Left cardiac atrium (tissue), 4 donors: ENCODE measurements at regions not wholly inside any gene's neighbourhood (a gene's known extent, or its start where the extent isn't known, plus 50 kb on each side); places are given as distances from the start of the nearest gene placed in this dataset.
A peak's percentile ranks its signal among the peaks of the same experiment; 100 is the strongest.

Source experiments
- ATAC-seq, 2 donors: fragments of 200-7000 bp; cut with Tn5 transposase; one replicate each; pipeline ENCODE4 v1.9.1; 2020; ENCODE audit warnings: mild to moderate bottlenecking in 2 of 2, moderate library complexity in 2 of 2
- DNase-seq: peaks from one replicate; pipeline ENCODE4 v3.0.0-alpha.2; 2020
- intact Hi-C, 2 donors: fragments of 100-400 bp; cut with DNase I; formaldehyde crosslinking; loops; one replicate each; pipeline versions ENCODE4 v1.14.1 to v1.15.1; 2022 to 2023
- donor health status: DM: no; HTN: yes; CAD: no.
- donor health status: DM: no; HTN: yes; CAD: no; lungs with severe emphysema.
- donor health status: DM: yes; HTN: yes; CAD: no.
- donor health status: Dilated cardiomyopathy.

- DNase-seq (no peak), ATAC-seq (no peak)
- intact Hi-C loops: loop anchor here in 1 of 2 donors (10.0 kb wide), 1 partner anchor 64 kb away; no protein-coding TSS in a partner anchor
Observed at GRCh38 chr15:31558840-31559239, 232.2 kb downstream of the KLF13 start.

GRCh38 chr15:31559786-31560185 is 233.2 kb downstream of the KLF13 start:
- intact Hi-C loops: loop anchor here in 1 of 2 donors (10.0 kb wide), 1 partner anchor 65 kb away; no protein-coding TSS in a partner anchor
- ATAC-seq (no peak), DNase-seq (no peak)

DNA sequence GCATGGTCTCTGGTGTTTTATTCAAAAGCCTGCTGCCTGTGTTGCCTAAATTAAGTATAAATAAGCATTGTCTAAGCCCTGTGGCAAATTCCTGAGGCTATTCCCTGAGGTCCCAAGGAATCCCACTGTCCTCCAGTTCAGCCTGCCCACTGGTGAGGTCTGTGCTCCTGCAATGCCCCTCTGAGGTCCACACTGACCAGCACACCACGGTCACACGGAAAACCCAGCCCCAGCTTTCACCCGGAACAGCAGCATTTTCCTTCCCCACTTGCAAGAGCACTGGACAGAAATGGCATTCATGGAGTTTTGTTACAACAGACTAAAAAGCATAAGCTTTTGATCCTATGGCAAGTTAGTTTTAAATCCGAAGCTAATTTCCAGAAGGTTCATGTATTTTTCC is 234.0 kb downstream of the KLF13 start:
- intact Hi-C loops: no loop called here
- no peak for DNase-seq
- ATAC-seq: no peak

GRCh38 chr15:31561156-31561555 is 234.5 kb downstream of the KLF13 start:
- intact Hi-C loops: no loop called here
- no peak for DNase-seq
- ATAC-seq: no peak

- ATAC-seq (no peak), DNase-seq (no peak)
- intact Hi-C loops: no loop called here
Observed at GRCh38 chr15:31563001-31563400, 236.4 kb downstream of the KLF13 start.

DNA sequence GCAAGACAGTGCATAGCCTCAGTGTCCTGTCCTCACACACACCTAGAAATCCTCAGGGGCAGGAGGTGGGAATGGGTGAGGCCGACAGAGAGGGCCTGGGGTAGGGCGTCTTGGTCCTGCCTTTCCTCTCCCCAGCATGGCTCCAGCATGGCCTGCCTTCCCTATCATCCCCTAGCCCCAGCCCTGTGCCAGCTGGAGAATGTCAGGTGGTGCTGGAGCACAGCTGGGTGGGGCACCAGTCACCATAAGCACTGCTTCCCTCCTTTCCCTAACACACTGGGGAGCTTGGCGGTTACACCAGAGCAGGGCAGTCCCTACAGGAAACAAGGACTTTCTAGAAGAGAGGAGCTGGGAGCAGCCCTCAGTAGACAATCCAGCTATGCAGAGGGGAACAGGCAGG is 236.8 kb downstream of the KLF13 start:
- intact Hi-C loops: no loop called here
- ATAC-seq: no peak
- DNase-seq: no peak

GRCh38 chr15:31567861-31568260 is 241.2 kb downstream of the KLF13 start:
- no peak for ATAC-seq
- no peak for DNase-seq
- intact Hi-C loops: no loop called here

DNA sequence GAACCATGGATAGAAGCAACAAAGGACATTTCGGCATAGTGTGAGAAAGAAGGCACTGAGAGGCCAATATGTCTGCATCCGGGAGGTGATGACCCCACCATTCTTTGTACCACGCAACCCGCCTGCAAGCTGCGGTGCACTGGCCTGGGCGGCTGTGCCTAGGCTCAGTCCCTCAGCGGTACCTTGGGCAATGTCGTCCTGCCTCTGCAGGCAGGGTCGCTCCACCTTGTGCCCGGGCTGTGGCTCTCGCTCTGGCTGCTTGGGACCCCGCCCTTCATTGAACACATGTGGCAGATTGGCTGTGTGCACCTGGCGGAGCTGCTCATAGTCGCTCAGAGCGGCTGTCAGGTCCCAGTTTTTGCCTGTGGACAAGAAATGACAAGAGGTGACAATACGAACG is 243.2 kb downstream of the KLF13 start:
- no peak for ATAC-seq

DNA sequence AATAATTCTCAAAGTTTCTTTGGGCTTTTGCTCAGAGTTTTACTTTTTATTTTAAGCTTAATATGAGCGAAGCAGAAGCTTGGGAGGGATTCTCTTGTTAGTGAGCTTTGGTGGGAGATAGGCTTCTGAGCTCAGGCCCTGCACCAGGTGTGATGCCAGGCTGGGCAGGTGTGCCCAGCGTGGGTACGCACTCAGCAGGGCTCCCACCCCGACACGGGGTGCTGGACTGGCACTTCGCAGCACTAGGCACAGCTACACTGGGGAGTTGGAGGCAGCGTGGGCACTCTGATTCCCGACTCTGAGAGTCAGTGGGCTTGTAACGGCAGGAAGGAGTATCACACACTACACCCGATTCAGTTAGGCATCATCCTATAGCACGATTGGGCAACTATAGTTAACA is 244.0 kb downstream of the KLF13 start:
- ATAC-seq (no peak), DNase-seq (no peak)
- intact Hi-C loops: no loop called here

More for the DNA sequence above, 243.2 kb downstream of the KLF13 start:
- intact Hi-C loops: no loop called here
- no peak for DNase-seq

GRCh38 chr15:31571676-31572075 is 245.0 kb downstream of the KLF13 start:
- no peak for DNase-seq
- ATAC-seq: no peak
- intact Hi-C loops: no loop called here

GRCh38 chr15:31573759-31574158 is 247.1 kb downstream of the KLF13 start:
- no peak for ATAC-seq
- DNase-seq: no peak
- intact Hi-C loops: no loop called here

DNA sequence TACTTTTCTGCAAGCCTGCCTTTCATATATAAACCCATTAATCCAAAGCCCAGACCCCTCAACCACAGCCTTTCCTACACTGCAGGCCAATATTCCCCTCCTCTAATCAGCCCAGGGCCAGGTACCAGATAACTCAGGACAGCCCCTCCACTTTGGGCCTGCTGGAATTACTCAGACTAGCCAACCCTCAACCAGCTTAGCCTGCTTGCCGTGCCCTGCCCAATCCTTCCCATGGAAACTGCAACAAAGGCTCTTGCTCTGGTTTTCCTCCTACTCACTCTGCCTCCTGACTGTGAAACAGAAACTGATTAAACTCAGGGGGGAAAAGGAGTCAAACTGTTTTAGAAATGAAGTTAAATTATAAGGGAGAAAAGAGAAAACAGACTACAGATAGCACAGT is 248.1 kb downstream of the KLF13 start:
- ATAC-seq (peak in 1 of 2 donors; percentile 82), DNase-seq (no peak)
- intact Hi-C loops: no loop called here

- ATAC-seq (no peak), DNase-seq (no peak)
- intact Hi-C loops: no loop called here
Observed at GRCh38 chr15:31577108-31577507, 250.5 kb downstream of the KLF13 start.

- no peak for ATAC-seq
- intact Hi-C loops: no loop called here
Observed at GRCh38 chr15:31579282-31579681, 252.6 kb downstream of the KLF13 start.

DNA sequence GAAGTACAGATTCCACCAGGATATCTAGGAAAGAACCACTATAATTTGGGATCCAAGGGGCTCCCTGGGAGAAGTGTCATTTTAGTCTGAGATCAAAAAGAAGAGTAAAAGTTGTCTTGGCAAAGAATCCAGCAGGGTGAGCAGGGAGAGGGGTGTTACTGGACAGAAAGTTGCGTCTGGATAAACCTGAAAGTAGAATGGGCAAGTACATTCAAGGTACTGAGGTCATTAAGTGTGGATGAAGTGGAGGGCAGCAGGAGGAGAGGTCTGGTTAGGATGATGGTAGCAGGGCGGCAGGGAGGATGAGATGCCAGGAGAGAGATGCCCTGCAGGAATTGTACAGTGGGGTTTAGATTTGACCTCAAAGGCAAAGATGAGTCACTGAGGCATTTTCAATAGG is 253.3 kb downstream of the KLF13 start:
- DNase-seq (no peak), ATAC-seq (no peak)
- intact Hi-C loops: no loop called here

More at GRCh38 chr15:31579282-31579681, 252.6 kb downstream of the KLF13 start:
- DNase-seq: no peak

DNA sequence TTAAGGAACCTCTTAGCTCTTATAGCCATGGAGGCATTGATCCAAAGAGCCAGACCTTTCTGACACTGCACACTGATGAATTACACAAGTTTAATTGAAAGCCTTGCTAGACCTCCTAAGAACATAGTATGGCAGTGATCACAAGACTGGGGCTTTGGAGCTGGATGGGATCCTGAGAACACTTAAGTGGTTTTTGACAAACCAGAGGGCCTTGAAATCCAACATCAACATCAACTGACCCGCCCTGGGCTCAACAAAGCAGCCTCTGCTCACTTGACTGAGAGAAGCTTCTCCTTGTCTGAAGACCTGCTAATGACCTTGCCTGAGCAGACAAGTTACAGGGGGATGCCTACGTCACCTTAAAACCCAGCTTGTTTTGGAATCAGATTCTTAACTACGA is 257.6 kb downstream of the KLF13 start:
- intact Hi-C loops: no loop called here
- DNase-seq (no peak), ATAC-seq (no peak)

DNA sequence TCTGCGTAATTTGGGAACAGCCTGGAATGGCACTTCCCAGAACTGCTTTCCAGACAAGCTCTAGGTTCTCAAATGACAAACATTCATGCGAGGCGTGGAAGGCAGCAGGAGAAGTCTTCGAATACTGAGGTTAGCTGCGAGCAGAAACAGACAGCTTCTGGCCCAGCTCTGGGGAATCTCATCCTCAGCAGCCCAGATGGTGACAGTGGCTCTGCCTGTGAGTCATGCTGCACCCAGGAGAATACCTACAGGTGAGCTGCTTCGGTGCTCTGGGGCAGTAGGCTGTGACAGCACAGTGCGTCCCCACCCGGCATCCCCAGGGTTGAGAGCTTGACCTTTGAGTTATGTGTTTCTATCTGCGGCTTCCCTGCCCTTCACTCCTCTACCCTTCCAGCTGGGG is 258.6 kb downstream of the KLF13 start:
- no peak for DNase-seq
- ATAC-seq: no peak
- intact Hi-C loops: no loop called here

GRCh38 chr15:31586841-31587240 is 260.2 kb downstream of the KLF13 start:
- no peak for DNase-seq
- intact Hi-C loops: no loop called here
- no peak for ATAC-seq

GRCh38 chr15:31587583-31587982 is 260.9 kb downstream of the KLF13 start:
- ATAC-seq: no peak
- no peak for DNase-seq
- intact Hi-C loops: no loop called here

- ATAC-seq: no peak
Observed at GRCh38 chr15:31590609-31591008, 264.0 kb downstream of the KLF13 start.

DNA sequence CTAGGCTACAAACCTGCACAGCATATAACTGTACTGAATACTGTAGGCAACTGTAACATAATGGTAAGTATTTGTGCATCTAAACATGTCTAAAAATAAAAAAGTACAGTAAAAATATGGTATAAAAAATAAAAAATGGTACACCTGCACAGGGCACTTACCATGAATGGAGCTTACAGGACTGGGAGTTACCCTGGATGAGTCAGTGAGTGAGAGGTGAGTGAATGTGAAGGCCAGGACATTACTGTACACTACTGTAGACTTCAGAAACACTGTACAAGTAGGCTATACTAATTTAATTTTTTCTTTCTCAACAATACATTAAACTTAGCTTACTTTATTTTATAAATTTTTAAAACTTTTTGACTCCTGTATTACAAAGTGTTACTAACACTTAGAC is 265.3 kb downstream of the KLF13 start:
- DNase-seq (no peak), ATAC-seq (no peak)
- intact Hi-C loops: no loop called here

More at GRCh38 chr15:31590609-31591008, 264.0 kb downstream of the KLF13 start:
- intact Hi-C loops: no loop called here
- no peak for DNase-seq

- ATAC-seq: peak in 1 of 2 donors; percentile 45
- DNase-seq: no peak
- intact Hi-C loops: no loop called here
Observed at GRCh38 chr15:31597466-31597865, 270.8 kb downstream of the KLF13 start.
